ENCODE measurements at regions not wholly inside any gene's neighbourhood (a gene's known extent, or its start where the extent isn't known, plus 50 kb on each side); places are given as distances from the start of the nearest gene placed in this dataset.

DNA sequence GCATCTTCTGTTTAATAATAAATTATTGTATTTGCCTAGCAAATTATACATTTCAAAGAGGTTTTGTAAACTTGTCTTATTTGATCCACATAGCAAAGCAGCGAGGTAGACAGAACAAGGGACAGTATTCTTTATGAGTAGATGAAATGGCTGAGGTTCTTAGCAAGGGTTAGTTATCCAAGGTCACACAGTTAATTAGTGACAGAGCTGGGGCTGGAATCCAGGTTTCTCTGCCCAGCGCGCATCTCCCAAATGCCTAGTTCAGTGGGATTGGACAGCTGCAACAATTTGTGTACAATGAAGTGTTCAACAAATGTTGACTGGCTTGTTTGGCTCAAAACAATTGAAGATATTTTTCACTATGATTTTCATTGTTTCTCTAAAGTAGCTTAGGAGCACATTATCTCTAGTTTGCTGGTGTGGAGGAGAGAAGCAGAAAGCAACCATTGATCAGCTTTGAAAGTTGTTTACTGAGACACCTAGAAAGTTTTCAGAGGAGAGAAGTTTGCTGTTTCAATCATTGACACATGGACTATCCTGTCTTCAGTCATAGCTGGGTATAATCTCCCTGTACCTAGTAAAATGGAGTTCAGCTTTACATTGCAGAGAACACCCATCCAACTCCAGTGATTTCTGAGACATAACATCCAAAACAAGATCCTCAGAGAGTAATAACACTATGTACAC is 270.6 kb downstream of the FAT3 start:
- TF ChIP-seq, protein P1, sequence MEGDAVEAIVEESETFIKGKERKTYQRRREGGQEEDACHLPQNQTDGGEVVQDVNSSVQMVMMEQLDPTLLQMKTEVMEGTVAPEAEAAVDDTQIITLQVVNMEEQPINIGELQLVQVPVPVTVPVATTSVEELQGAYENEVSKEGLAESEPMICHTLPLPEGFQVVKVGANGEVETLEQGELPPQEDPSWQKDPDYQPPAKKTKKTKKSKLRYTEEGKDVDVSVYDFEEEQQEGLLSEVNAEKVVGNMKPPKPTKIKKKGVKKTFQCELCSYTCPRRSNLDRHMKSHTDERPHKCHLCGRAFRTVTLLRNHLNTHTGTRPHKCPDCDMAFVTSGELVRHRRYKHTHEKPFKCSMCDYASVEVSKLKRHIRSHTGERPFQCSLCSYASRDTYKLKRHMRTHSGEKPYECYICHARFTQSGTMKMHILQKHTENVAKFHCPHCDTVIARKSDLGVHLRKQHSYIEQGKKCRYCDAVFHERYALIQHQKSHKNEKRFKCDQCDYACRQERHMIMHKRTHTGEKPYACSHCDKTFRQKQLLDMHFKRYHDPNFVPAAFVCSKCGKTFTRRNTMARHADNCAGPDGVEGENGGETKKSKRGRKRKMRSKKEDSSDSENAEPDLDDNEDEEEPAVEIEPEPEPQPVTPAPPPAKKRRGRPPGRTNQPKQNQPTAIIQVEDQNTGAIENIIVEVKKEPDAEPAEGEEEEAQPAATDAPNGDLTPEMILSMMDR (IDR thresholded peaks at IDR 0.05; ENCODE audit: insufficient read depth, low read length, poor library complexity, severe bottlenecking): no peak
- TF ChIP-seq EZH2phosphoT487 (conservative IDR thresholded peaks at IDR 0.05; ENCODE audit: low read length): no peak

All from SU-DHL-6 (cell line).